GM18499 (cell line): ENCODE measurements at regions not wholly inside any gene's neighbourhood (a gene's known extent, or its start where the extent isn't known, plus 50 kb on each side); places are given as distances from the start of the nearest gene placed in this dataset.

Experiments used
- ATAC-seq: cut with Tn5 transposase; IDR thresholded peaks from one replicate; pipeline ENCODE4 v1.9.1; 2021; ENCODE audit warnings: moderate number of reproducible peaks; ENCODE audit not compliant: insufficient read depth, unreplicated experiment

DNA sequence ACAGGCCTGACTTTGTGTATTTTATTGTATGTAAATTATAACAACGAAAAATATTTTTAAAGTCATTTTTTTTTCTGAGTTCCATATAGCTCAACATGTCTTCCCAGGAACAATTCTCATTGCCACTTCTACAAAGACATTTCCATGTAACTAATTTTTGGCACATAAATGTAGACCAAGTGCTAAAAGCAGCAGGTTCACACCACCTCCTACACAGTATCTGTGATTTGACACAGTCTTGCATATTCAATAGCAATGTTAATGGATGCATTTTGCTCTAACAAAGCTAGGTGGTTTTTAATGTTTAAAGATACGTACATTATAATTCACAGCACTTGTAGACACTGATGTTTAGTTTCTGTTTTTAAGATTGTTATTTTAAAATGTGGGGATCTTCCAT, 346.5 kb downstream of the GPAM start:
- no peak for ATAC-seq

DNA sequence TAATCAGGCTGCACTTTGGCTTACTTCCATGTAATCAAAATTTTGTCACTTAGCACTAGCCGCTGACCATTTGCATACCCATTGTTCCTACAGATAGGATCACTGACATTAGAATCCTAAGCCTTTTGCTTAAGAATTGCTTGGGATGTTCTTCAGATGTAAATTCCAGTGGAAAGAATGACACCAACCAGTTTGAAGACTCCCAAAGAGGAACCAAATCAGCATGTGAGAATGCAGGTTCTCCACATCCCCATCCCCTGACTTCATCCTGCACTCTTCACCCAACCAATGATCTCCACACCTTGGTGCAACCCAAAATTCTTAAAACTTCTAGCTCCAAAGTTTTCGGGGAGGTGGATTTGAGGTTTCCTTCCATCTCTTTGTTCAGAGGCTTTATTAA, 345.6 kb downstream of the GPAM start:
- no peak for ATAC-seq

DNA sequence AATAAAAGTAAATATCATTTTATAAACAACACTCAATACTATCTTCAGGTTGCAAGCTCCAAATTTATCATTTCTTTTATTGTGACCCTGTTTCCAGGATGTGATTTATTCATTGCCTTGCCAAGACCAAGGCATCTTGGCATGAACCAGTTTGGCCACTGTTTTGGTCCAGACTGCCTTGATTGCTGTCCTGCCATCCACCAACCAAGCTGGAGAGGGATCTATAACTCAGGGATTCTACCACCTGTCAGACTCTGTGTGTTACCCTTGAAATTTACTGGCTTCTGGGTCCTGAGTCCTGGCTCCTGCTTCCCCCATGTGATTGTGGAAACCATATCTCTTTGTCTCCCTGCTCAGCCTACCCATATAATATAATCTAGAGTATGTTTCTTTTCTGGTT, 343.0 kb downstream of the GPAM start:
- ATAC-seq: no peak

DNA sequence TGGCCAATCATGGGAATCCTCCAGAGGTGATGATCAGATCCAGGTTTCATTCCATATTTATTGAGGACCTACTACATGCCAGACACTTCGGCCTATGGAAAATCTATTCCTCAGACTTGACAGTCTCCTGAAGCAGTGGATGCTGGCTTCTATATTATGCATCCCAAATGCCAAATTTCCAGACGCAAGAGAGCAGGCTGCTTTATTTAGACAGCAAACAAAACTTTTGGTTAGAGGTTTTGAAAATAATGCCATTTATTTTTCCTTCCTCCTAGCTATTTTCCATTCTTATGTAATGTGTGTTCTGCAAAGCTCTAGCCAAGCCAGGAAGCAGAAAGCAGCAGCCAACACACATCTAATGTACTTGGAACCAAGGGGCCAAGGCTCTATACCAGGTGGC, 330.8 kb downstream of the GPAM start:
- no peak for ATAC-seq

DNA sequence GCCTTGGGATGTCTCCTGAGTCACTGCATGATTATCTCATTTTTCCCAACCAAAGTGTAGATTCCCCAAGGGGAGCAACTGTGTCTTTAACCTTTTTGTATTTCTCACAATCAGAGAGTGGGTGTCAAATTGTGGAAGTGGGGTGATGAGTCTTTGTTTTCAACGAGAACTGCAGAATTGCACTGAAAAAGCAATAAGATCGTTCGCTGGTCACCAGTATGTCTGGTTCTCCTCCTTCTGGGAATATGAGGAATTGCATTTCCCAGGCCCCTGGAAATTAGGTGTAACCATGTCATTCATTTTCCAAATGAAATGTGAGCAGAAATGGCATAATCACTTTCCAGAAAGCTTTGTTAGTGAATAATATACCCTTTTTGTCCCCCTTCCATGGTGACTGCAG, 326.9 kb downstream of the GPAM start:
- ATAC-seq: no peak

DNA sequence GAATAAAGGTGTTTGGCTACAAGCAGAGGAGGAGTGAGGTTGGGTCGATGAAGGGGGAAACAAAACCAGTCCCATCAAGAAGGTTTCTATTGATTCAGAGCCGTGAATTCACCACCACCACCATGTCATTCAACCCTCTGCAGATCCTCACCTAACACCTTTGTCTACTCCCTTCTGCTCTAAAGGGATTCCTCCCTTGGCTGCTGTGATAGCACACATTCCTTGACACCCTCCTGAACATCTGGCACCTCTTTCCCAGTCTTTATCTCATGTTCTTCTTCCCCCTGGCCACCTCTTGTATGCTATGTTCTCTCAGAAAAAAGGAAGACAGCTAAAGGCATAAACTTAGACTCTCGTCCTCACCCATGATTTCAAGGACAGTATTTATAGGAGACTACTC, 318.0 kb downstream of the GPAM start:
- ATAC-seq: no peak

DNA sequence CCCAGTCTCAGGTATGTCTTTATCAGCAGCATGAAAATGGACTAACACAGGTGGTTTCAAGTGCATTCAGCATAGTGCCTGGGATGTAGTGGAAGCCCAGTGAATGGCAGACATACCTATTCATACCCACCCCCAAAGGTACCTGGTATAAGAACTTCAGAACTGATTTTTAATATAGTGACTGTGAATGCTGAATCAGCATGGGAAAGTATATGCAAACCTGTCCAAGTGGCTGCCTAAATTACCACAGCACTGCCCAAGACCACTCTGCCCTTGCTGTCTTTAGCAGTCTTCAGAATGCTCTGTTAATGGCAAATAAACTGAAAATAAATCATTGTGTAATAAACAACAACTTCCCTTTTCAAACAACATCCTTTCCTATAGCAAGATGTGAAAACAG, 312.1 kb downstream of the GPAM start:
- no peak for ATAC-seq

DNA sequence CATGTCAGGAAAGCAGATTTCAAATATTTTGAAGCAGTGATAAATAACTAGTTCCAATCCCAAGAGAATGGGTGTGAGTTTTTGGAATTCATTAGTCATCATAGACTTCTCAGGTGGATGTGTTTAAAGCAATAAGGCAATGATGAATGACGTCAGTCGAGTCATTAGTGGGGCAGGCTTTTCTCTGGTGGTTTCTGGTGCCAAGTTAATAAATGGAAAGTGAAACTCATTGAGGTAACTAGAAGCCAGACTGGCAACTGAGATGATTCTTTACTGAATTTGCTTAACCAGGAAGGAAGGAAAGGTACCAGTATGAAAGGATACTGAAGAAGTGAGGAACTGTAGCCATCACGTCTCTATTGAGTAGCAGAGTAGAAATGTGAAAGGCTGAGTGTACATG, 311.0 kb downstream of the GPAM start:
- no peak for ATAC-seq

DNA sequence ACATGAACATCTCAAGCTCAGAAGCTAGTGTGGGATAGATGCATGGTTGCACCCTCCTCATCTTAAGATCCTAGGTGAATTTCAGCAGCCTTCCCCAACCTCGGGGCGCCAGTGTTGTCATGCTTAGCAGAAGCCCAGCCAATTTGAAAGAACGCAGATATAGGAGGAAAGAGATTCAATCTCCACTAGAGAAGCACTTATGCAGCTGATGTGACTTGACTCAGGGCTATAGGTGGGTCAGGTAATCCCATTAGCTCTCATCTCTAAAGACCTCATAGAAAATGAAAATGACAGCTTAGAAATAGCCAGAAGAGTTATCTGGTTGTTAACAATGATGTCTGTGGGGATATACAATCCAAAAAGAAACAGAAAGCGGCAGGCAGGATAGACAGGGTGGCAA, 310.5 kb downstream of the GPAM start:
- ATAC-seq: no peak

DNA sequence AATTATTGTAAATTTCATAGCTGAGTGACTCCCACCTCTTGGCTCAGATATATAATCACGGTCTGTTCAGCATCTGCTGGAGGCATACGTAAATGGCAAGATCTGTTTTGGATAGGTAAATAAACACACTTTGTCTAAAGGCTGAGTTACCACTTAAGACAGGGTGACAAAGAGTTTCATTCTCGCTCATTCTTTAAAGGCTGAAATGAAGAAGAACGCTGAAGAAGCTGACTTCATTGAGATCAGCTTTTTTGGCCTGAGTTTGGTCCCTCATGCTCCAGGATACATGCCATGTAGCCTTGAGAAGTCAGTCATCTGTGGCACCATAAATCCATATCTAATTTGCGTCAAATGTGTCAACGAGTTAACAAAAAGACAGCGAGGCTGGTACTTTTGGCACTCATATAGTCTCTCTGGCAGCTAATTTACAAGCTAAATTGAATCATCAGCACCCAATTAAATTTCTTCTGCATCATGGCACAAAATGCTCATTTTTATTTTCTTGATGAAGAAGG, 309.9 kb downstream of the GPAM start:
- no peak for ATAC-seq

DNA sequence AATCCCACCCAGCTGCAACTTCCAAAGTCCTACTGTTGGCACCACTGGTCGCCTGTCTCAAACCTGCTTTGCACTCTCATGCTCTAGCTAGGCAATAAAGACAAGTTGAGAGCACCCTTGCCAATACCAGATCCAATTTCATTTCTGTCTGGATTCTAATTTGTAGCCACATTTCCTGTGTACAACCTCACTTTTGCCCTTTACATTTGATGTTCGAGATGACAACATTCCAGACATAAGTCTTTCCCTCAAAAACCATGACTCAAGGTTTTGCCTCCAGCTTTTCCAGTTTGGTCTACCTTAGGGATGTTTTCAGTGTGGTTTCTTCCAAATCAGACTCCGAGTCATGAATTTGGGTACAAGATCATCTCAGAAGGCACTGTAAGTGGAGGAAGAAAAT, 309.0 kb downstream of the GPAM start:
- ATAC-seq: no peak

DNA sequence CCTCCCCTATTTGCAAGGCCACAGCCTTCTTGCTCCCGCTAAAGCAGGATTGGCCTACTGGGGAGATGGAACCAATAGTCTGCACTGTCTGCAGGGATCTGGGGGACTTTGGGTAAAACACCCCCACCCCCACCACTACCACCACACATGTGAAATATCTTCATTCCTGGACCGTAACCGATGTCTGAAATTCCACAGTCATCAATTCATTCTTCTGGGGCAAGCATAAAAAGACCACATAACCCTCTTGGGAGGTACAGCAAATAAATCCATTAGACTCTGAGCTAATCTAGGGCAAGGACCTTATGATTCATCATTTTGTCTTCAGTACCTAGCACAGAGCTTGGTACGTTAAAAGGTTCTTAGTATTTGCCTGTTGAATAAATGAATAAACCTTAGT, 307.8 kb downstream of the GPAM start:
- ATAC-seq: no peak

DNA sequence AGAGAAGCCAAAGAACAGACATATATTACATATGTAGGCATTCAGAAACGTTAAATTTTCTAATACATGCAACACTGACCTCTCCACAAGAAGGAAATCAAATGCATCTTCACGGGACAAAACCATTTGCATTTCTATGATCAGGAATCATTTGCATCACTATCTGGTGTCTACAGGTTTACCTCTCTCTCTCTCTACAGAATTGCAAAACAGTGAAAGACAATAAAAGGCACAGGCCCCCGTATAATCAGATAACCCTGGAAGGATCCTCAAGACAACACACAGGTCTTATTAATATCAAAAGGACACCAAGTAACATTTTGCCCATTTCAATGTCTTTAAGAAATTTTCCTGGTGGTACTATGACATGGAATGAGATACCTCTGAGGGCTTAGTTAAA, 306.3 kb downstream of the GPAM start:
- no peak for ATAC-seq

DNA sequence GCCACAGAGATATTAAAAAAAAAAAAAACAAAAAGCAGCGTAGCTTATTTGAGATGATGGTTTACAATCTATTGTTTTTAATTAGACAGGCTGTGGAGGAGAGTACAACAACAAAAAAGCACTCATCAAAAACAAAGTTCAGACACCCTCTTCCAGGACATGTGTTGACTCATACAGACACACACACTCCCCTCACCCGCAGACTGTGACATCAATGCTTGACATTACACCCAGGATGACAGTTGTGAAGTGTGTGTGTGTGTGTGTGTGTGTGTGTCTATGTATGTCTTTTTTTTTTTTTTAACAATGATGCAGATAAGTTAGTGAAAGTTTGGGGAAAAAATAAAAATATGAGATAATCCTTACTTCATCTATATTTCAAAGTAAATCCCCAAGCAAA, 303.6 kb downstream of the GPAM start:
- ATAC-seq: no peak

DNA sequence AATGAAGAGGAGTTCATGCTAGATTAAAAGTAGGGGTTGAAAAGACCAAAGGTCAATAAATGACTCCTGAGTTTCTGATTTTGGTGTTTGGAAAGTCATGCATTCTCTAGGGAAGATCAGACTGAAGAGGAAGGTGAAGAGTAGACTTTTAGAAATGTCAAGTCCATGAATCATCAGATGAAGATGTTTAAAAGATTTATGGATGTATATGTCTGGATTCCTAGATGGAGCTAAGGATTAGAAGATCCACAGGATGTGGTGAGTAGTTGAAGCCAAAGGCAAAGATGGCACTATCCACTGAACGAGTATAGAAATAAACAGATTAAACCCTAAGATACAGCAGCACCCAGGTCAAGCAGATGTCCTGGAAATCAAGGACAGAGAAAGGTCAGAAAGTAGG, 298.5 kb downstream of the GPAM start:
- no peak for ATAC-seq

DNA sequence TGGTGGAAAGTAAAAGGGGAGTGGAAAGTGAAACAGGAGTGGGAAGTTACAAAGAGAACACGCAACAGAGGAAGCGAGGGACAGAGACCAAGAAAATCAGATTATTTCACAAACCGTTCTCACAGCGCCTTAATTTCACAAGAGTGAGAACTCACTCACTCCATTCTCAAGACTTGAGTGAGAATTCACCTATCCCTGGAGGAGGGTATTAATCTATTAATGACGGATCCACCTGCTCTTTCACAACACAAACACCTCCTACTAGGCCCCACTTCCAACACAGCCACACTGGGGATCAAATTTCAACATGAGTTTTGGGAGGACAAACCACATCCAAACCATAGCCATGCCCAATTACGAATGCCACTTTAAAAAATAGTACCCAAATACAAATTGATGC, 297.6 kb downstream of the GPAM start:
- no peak for ATAC-seq

DNA sequence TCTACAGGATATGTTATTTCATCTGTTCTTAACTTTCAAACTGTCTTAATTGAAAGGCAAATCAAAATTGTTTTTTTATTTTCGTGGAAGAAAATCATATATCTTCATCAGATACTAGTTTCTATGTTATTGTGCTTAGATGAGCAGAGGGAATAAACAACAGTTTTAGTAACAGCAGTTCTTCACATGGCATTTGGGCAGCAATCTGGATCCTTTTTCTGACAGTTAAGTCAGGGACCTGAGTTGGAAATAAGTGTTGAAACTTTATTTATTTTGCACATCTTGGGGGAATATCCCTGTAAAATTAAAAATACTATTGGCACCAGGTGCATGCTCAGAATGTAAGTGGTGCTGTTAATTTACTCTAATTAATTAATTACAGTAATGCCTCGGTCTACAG, 296.3 kb downstream of the GPAM start:
- ATAC-seq: no peak

DNA sequence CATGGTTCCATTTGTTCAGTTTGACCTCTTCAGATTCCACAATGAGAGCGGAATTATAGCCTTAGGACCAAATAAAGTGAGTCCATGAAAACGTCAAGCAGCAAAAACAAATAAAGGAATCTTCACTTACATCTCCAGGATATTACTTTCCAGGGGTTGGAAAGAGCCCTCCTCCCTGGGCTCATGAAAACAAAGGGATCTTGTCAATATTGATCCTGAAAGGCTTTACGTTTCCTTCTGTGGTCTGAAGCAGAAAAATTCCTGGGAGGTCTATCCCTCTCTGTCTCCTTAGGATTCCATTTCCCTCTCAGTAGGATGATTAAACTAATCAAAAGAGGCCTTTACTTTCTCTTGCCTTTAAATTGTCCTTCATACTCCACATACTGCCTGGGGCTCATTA, 293.5 kb downstream of the GPAM start:
- ATAC-seq: no peak

DNA sequence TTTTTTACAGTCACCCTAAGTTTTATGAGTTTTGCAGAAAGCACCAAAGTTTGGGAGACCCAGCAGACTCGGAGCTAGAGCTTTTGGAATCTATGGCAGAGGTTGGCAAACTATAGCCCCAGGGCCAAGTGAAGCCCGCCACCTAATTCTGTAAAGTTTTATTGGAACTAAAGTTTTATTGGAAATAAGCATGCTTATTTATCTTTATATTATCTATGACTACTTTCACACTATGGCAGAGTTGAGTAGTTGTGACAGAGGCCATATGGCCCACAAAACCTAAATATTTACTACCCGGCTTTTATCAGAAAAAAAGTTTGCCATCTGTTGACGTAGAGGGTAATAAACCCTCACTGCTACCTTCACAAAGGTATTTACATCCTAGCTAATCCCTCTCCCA, 267.6 kb downstream of the GPAM start:
- no peak for ATAC-seq

DNA sequence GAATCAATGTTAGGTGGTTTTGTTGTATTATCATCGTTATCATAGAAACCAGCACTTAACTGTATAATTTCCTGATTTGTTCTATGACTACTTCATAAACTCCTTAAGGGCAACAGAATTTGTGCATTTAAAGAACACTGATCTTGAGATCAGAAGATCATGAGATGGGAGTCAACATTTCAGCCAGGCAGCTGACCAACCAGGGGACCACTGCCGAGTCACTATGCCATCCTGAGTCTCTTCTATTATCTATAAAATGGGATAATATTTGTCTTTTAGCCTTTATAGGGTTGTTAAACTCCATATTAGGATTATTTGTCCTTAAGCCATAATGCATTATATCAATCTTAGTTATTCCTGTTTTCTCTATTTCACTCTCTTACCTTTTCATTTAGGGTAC, 261.7 kb downstream of the GPAM start:
- ATAC-seq: no peak

DNA sequence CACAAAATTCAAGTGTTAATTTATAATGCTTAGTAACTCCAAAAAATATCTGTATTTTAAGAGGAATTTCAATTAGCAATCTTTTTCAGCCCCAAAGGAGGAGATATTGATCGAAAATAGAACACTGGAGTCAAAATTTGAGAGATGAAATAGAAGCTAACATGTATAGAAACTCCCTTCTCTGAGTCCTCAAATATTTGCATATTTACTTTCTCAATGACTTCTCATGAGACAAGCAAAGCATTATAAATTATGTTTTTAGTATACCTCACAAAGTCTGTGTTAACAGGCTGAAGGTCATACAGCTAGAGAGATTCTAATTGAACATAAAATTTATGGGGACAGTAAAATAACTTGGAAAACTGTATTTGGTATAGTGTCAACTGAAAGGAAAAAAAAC, 260.5 kb downstream of the GPAM start:
- ATAC-seq: no peak

DNA sequence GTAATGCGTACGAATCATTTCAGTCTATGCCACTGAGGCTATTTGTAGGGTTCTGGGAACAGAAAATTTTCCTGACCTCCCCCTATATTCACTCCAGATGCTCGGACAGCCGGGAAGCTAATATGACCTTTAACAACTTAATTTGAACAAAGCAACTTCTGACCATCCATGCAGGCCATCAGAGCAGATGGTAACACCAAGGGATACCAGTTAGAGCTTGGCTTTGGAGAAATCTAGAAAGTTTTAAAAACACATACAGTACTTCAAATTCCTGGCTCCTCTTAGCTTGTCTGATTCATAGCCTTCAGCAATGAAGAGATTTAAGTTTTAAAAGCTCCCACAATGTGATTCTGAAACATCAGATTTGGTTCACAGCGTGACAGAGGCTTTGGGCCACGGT, 257.3 kb downstream of the GPAM start:
- ATAC-seq: no peak

DNA sequence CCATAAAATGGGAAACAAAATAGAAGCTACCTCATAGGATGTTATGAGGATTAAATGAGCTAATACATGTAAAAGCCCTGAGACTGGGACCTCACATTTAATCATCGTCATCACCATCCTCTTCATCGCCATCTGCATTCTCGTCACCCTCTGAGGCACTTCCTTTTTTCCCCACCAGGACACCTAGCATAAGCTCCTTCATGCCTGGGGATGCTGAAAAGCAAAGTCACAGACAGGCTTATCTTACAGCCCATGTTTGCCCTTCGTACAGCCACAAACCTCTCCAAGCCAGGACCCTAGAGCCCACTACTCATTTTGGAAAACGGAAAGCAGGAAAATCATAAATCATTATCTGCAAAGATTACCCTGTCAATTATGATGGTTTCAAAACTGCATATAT, 249.6 kb downstream of the GPAM start:
- ATAC-seq: no peak
